ENCODE measurements at regions not wholly inside any gene's neighbourhood (a gene's known extent, or its start where the extent isn't known, plus 50 kb on each side); places are given as distances from the start of the nearest gene placed in this dataset.

DNA sequence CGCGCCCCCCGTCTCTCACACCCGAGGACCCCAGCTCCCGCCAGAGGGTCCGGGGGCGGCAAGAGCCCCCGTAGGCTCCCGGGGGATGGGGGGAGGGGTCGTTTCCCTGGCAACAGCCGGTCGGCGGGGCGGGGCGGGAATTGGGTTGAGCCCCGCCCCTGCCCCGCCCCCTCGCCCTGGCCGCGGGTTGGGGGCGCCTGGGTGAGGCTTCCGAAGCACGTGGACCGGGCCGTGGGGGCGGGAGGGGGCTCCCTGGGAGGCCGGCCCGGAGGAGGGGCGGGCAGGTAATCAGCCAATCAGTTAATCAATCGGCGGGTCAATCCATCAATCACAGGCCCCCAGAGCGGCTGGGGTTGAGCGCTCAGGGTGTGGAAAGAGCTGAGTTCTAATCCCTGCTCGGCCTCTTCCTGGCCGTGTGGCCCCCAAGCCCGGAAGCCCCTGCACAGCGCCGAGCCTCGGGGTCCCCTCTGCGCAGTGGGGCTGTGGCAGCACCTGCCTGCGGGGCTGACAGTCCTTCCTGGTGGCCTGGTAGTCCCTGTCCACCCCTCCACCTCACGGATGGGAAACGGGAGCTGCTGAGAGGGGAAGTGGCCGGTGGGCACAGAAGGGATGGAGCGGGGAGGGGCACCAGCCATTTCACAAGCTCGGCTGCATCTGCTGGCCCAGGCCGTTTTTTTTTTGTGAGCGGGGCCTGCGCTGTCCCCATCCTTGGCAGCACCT is 174.2 kb upstream of the IER5L start:
- DNase-seq (ENCODE audit: low read depth), result no peak

DNA sequence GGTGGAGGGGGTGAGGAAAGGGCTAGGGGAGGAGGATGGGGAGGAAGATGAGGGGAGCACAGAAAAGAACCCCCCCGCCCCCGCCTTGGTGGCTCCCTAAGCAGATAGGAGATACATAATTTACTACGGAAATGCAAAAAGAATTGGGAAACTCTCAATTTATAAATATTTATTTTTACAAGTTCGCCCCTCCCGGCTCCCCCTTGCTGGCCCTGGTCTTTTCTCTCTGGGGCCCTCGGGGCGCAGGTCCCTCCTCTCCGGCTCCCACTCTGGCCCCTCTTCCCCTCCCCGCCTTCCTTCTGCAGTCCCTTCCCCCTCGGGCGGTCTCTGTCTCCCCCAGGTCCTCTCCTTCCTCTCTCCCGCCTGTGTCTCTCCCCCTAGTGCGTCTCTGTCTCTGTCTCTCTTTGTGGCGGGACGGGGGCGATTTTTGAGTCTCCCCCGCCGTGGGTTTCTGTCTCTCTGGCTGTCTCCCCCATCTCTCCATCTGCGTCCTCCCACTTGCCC is 173.6 kb upstream of the IER5L start:
- DNase-seq (ENCODE audit: low read depth), result no peak
- H3K4me3 ChIP-seq (ENCODE audit: low read depth, low read length), result peak overlapping the region; percentile 55
- no peak for TF ChIP-seq CTCF (conservative IDR thresholded peaks at IDR 0.05; ENCODE audit: low read depth, low read length)

More for the DNA sequence above, 174.2 kb upstream of the IER5L start:
- no peak for TF ChIP-seq CTCF (conservative IDR thresholded peaks at IDR 0.05; ENCODE audit: low read depth, low read length)
- H3K4me3 ChIP-seq (ENCODE audit: low read depth, low read length), result peak overlapping the region; percentile 55

- DNase-seq (ENCODE audit: low read depth), result no peak
- H3K4me3 ChIP-seq (ENCODE audit: low read depth, low read length), result no peak overlapping the region
- TF ChIP-seq CTCF (conservative IDR thresholded peaks at IDR 0.05; ENCODE audit: low read depth, low read length), result no peak
Measured at GRCh38 chr9:129351058-129351641, 173.1 kb upstream of the IER5L start.

GRCh38 chr9:129350143-129350935 is 172.3 kb upstream of the IER5L start:
- H3K4me3 ChIP-seq (ENCODE audit: low read depth, low read length), result no peak overlapping the region
- no peak for DNase-seq (ENCODE audit: low read depth)
- no peak for TF ChIP-seq CTCF (conservative IDR thresholded peaks at IDR 0.05; ENCODE audit: low read depth, low read length)

- no peak for TF ChIP-seq CTCF (conservative IDR thresholded peaks at IDR 0.05; ENCODE audit: low read depth, low read length)
- H3K4me3 ChIP-seq (ENCODE audit: low read depth, low read length), result no peak overlapping the region
- no peak for DNase-seq (ENCODE audit: low read depth)
Measured at GRCh38 chr9:129349665-129349947, 171.5 kb upstream of the IER5L start.

DNA sequence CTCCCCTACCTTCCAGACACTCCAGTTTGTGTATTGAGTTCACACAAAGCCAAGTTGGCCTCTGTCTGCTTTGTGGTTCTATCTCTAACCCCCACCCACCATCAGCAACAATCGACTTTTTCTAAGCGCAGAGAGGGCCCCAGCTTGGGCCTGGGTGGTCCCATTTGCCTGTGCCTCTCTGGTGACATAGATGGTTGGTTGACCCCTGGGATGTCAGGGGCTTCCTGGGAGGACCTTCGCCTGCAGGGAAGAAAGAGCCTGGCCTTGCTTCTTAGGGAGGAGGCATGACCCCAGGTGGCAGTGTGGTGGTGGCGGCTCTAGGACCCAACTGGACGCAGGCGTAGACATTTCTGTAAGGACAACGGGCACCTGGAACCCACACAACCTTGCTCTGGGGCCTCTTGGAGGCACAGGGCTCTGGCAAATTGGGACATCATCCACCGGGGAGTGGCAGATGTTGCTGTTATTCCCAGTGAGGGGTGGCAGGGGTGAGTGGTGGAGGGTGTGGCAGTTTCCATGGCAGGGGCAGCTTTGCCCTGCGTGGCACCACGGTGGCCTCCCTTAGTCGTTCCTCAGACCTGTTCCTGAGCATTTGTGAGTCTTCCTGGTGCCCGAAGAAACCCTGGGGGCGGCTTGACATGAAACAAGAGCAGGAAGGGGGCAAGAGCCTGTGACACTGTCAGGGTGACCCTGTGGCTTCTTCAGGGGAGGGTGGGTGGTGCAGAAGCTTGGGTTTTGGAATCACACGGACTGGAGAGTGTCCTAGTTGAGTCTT is 171.0 kb upstream of the IER5L start:
- no peak for DNase-seq (ENCODE audit: low read depth)
- H3K4me3 ChIP-seq (ENCODE audit: low read depth, low read length), result no peak overlapping the region
- TF ChIP-seq CTCF (conservative IDR thresholded peaks at IDR 0.05; ENCODE audit: low read depth, low read length), result no peak
